ENCODE measurements at regions not wholly inside any gene's neighbourhood (a gene's known extent, or its start where the extent isn't known, plus 50 kb on each side); places are given as distances from the start of the nearest gene placed in this dataset.

DNA sequence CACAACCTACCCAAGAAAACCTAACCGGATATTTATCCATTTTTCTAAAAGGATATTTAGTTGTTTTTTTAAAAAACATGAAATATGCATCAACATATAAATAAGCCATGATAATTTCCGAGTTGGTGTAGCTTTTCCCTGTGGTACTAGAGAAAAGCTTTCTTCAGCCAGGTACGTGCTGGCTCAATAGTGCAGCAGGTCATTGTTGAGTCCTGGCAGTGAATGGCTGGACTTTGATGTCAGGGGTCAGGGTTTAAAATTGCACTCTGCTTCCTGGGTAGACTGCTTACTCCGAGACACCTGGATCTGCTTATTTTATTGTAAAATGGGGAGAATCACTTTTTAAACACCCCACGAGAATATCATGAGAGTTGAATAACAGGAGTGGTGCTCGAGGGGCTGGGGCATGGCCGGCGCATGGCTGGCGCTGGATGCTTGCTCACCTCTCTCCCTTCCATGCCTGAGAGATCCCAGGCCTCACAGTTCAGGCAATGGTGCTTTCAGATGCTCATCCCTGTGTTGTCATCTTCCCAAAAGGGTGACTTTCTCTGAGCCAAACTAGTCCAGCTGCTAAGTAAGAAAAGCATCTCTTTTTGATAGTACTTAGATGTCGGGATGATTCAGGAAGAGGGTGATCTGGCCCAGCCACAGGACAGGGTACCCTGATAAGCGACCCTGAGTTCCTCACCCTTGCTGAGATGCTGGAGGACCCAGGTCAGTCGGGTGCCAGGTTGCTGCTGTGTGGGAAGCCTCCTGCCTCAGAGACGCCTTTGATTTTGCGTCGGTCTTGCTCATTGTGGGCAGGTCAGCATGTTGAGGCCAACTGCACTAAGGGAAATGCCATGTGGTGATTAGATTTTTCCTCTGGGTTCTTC, 269.1 kb upstream of the FOXQ1 start:
- intact Hi-C loops (cut with DNase I; ENCODE audit: low total_unique reads) = no loop called here
- H3K27ac ChIP-seq = no peak overlapping the region
- peaks cover 0 to 18% of the 10 kb centered on the region in 2 donors for H3K27me3 ChIP-seq
- H3K36me3 ChIP-seq = no peaks in the 10 kb centered on the region
- no peak overlapping the region for H3K4me3 ChIP-seq
- no peak for DNase-seq (ENCODE audit: low spot score in 2 of 2)
- TF ChIP-seq POLR2AphosphoS5 (IDR thresholded peaks at IDR 0.05) = no peak
- TF ChIP-seq CTCF (IDR thresholded peaks at IDR 0.05) = no peak
- TF ChIP-seq POLR2A (IDR thresholded peaks at IDR 0.05) = no peak
- no peaks in the 10 kb centered on the region for H3K4me1 ChIP-seq
- no peaks in the 10 kb centered on the region for H3K9me3 ChIP-seq

DNA sequence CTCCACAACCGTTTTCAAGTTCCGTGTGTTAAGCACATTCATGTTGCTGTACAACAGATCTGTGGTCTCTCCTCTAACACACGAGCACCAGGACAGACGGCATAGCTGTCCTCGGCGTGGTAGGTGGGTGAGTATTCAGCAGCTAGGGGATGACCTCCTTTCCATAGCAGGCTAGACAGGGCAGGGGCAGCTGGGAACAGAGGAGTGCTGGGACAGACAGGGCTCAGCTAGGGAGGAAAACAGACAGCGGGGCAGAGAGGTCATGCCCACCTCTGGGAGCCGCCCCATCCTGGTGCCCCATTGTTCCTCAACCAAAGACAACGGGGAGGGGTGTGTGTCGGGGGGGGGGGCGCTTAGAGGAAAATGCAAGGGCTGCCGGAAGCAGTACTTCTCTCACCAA, 271.5 kb upstream of the FOXQ1 start:
- H3K9me3 ChIP-seq = no peaks in the 10 kb centered on the region
- H3K27ac ChIP-seq = no peak overlapping the region
- DNase-seq (ENCODE audit: low spot score in 2 of 2) = no peak
- H3K27me3 ChIP-seq = peaks cover 0 to 14% of the 10 kb centered on the region in 2 donors
- intact Hi-C loops (cut with DNase I; ENCODE audit: low total_unique reads) = no loop called here
- no peaks in the 10 kb centered on the region for H3K36me3 ChIP-seq
- H3K4me1 ChIP-seq = no peaks in the 10 kb centered on the region
- TF ChIP-seq CTCF (IDR thresholded peaks at IDR 0.05) (no peak), POLR2A (IDR thresholded peaks at IDR 0.05) (no peak), POLR2AphosphoS5 (IDR thresholded peaks at IDR 0.05) (no peak)
- H3K4me3 ChIP-seq = no peak overlapping the region

DNA sequence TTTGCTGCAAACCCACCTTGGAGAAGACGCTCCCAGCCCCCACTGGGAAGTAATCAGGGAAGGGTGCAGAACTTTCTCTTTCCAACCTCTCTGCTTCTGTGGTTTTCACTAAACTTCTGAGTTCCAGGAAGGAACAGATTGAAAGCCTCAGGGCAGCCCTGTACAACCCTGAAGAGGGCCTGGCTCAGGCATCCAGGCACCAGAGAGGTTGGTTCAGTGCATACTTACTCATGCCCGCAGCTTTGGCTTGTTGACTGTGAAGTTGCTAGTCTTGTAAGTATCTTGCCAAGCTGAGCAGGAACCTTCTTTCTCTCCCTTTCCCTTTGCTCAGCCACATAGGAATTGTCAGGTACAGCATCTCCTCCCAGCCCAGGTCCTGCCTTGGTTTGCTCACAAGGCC, 272.2 kb upstream of the FOXQ1 start:
- intact Hi-C loops (cut with DNase I; ENCODE audit: low total_unique reads) = no loop called here
- Histone ChIP-seq H3K36me3 (no peaks in the 10 kb centered on the region), H3K9me3 (no peaks in the 10 kb centered on the region), H3K4me1 (no peaks in the 10 kb centered on the region), H3K27ac (no peak overlapping the region), H3K4me3 (no peak overlapping the region), H3K27me3 (peaks cover 0 to 9% of the 10 kb centered on the region in 2 donors)
- TF ChIP-seq CTCF (IDR thresholded peaks at IDR 0.05) (no peak), POLR2A (IDR thresholded peaks at IDR 0.05) (no peak), POLR2AphosphoS5 (IDR thresholded peaks at IDR 0.05) (no peak)
- DNase-seq (ENCODE audit: low spot score in 2 of 2) = no peak

DNA sequence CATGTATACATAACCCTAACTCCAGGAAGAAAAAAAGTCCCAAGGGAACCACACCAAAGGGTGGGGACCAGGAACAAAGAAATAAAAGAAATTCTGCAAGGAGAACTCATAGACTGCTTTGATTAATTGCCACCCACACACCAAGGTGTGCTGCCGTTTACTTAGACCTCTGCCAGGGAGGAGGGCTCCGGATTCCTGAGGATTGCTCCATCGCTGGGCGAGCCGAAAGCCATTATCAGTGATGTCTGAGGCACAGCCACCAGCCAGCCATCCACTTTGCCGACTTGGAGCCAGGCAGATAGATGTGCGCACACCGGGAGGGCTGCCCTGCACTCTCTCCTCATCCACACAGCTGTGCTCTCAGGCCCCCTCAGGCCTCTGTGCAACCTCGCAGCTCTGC, 272.7 kb upstream of the FOXQ1 start:
- H3K27ac ChIP-seq = no peak overlapping the region
- H3K36me3 ChIP-seq = no peaks in the 10 kb centered on the region
- TF ChIP-seq POLR2AphosphoS5 (IDR thresholded peaks at IDR 0.05) = no peak
- H3K4me1 ChIP-seq = no peaks in the 10 kb centered on the region
- intact Hi-C loops (cut with DNase I; ENCODE audit: low total_unique reads) = no loop called here
- no peaks in the 10 kb centered on the region for H3K9me3 ChIP-seq
- H3K27me3 ChIP-seq = peaks cover 0 to 3% of the 10 kb centered on the region in 2 donors
- no peak for DNase-seq (ENCODE audit: low spot score in 2 of 2)
- H3K4me3 ChIP-seq = no peak overlapping the region

GRCh38 chr6:1037430-1038202, 274.3 kb upstream of the FOXQ1 start:
- TF ChIP-seq POLR2AphosphoS5 (IDR thresholded peaks at IDR 0.05) = no peak
- TF ChIP-seq POLR2A (IDR thresholded peaks at IDR 0.05) = no peak
- TF ChIP-seq CTCF (IDR thresholded peaks at IDR 0.05) = no peak

More at GRCh38 chr6:1037430-1038202, 274.3 kb upstream of the FOXQ1 start:
- H3K36me3 ChIP-seq = no peaks in the 10 kb centered on the region
- H3K4me3 ChIP-seq = no peak overlapping the region
- H3K9me3 ChIP-seq = peaks cover 0 to 2% of the 10 kb centered on the region in 2 donors
- no peaks in the 10 kb centered on the region for H3K4me1 ChIP-seq
- DNase-seq (ENCODE audit: low spot score in 2 of 2) = no peak
- peaks cover 0 to 3% of the 10 kb centered on the region in 2 donors for H3K27me3 ChIP-seq
- intact Hi-C loops (cut with DNase I; ENCODE audit: low total_unique reads) = no loop called here
- H3K27ac ChIP-seq = no peak overlapping the region

All from breast epithelium (tissue), 4 donors.